ENCODE measurements at regions not wholly inside any gene's neighbourhood (a gene's known extent, or its start where the extent isn't known, plus 50 kb on each side); places are given as distances from the start of the nearest gene placed in this dataset.

GRCh38 chr6:118724211-118724610 lies 72.8 kb upstream of the CEP85L start:
- DNase-seq (ENCODE audit: low spot score) = no peak
- H3K9me2 ChIP-seq (ENCODE audit: insufficient read depth) = no peaks in the 10 kb centered on the region
- H3K4me1 ChIP-seq (ENCODE audit: insufficient read depth) = no peaks in the 10 kb centered on the region
- Mint-ChIP-seq H3K4me1 (no peaks in the 10 kb centered on the region), H3K4me3 (no peak overlapping the region), H3K36me3 (ENCODE audit: low read depth) (no peaks in the 10 kb centered on the region), H3K9me3 (no peaks in the 10 kb centered on the region), H3K27me3 (ENCODE audit: insufficient read depth, low read depth, poor library complexity) (peaks cover 4% of the 10 kb centered on the region), H3K27ac (no peak overlapping the region)
- no peak overlapping the region for H3K4me3 ChIP-seq
- no peaks in the 10 kb centered on the region for H4K20me1 ChIP-seq (replicated peaks; ENCODE audit: insufficient read depth)
- H3F3A ChIP-seq (replicated peaks; ENCODE audit: low read depth) = no peaks in the 10 kb centered on the region
- no peak for ATAC-seq
- H3K27ac ChIP-seq (ENCODE audit: low read depth) = no peak overlapping the region
- TF ChIP-seq CTCF (conservative IDR thresholded peaks at IDR 0.05; ENCODE audit: low read depth in 2 of 2) = no peak
- TF ChIP-seq NANOG (IDR thresholded peaks at IDR 0.05; ENCODE audit: borderline replicate concordance) = no peak
- TF ChIP-seq JUNB (IDR thresholded peaks at IDR 0.05; ENCODE audit: unreplicated experiment) = no peak
- TF ChIP-seq EZH2 (IDR thresholded peaks at IDR 0.05; ENCODE audit: low read depth, unreplicated experiment) = no peak
- no peak for TF ChIP-seq CREB1 (CRISPR knock-in tag; IDR thresholded peaks at IDR 0.05; ENCODE audit: low read depth)
- TF ChIP-seq, protein P1, sequence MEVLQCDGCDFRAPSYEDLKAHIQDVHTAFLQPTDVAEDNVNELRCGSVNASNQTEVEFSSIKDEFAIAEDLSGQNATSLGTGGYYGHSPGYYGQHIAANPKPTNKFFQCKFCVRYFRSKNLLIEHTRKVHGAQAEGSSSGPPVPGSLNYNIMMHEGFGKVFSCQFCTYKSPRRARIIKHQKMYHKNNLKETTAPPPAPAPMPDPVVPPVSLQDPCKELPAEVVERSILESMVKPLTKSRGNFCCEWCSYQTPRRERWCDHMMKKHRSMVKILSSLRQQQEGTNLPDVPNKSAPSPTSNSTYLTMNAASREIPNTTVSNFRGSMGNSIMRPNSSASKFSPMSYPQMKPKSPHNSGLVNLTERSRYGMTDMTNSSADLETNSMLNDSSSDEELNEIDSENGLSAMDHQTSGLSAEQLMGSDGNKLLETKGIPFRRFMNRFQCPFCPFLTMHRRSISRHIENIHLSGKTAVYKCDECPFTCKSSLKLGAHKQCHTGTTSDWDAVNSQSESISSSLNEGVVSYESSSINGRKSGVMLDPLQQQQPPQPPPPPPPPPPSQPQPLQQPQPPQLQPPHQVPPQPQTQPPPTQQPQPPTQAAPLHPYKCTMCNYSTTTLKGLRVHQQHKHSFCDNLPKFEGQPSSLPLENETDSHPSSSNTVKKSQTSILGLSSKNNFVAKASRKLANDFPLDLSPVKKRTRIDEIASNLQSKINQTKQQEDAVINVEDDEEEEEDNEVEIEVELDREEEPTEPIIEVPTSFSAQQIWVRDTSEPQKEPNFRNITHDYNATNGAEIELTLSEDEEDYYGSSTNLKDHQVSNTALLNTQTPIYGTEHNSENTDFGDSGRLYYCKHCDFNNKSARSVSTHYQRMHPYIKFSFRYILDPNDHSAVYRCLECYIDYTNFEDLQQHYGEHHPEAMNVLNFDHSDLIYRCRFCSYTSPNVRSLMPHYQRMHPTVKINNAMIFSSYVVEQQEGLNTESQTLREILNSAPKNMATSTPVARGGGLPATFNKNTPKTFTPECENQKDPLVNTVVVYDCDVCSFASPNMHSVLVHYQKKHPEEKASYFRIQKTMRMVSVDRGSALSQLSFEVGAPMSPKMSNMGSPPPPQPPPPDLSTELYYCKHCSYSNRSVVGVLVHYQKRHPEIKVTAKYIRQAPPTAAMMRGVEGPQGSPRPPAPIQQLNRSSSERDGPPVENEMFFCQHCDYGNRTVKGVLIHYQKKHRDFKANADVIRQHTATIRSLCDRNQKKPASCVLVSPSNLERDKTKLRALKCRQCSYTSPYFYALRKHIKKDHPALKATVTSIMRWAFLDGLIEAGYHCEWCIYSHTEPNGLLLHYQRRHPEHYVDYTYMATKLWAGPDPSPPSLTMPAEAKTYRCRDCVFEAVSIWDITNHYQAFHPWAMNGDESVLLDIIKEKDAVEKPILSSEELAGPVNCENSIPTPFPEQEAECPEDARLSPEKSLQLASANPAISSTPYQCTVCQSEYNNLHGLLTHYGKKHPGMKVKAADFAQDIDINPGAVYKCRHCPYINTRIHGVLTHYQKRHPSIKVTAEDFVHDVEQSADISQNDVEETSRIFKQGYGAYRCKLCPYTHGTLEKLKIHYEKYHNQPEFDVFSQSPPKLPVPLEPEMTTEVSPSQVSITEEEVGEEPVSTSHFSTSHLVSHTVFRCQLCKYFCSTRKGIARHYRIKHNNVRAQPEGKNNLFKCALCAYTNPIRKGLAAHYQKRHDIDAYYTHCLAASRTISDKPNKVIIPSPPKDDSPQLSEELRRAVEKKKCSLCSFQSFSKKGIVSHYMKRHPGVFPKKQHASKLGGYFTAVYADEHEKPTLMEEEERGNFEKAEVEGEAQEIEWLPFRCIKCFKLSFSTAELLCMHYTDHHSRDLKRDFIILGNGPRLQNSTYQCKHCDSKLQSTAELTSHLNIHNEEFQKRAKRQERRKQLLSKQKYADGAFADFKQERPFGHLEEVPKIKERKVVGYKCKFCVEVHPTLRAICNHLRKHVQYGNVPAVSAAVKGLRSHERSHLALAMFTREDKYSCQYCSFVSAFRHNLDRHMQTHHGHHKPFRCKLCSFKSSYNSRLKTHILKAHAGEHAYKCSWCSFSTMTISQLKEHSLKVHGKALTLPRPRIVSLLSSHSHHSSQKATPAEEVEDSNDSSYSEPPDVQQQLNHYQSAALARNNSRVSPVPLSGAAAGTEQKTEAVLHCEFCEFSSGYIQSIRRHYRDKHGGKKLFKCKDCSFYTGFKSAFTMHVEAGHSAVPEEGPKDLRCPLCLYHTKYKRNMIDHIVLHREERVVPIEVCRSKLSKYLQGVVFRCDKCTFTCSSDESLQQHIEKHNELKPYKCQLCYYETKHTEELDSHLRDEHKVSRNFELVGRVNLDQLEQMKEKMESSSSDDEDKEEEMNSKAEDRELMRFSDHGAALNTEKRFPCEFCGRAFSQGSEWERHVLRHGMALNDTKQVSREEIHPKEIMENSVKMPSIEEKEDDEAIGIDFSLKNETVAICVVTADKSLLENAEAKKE (CRISPR knock-in tag; IDR thresholded peaks at IDR 0.05) = no peak
- H3K79me2 ChIP-seq (replicated peaks; ENCODE audit: insufficient read depth) = no peaks in the 10 kb centered on the region
- no peaks in the 10 kb centered on the region for H3K36me3 ChIP-seq (ENCODE audit: insufficient read depth)
- H3K27me3 ChIP-seq (ENCODE audit: insufficient read depth) = no peaks in the 10 kb centered on the region
- H3K4me2 ChIP-seq = no peak overlapping the region
- no peak overlapping the region for H2AFZ ChIP-seq
